ENCODE measurements at regions not wholly inside any gene's neighbourhood (a gene's known extent, or its start where the extent isn't known, plus 50 kb on each side); places are given as distances from the start of the nearest gene placed in this dataset.

- DNase-seq (no peak), ATAC-seq (no peak)
- Mint-ChIP-seq H3K27me3 (peaks cover 4% of the 10 kb centered on the region), H3K4me1 (peaks cover 19% of the 10 kb centered on the region), H3K36me3 (ENCODE audit: low read depth) (no peaks in the 10 kb centered on the region), H3K27ac (no peak overlapping the region), H3K9me3 (ENCODE audit: low read depth) (no peaks in the 10 kb centered on the region), H3K4me3 (no peak overlapping the region)
- ChIA-PET POLR2A (no interaction called here), CTCF (interaction anchor here (1.1 to 8.8 kb wide), 5 partner anchors 10 to 214 kb away, joined by 3 to 345 read pairs (median 3); no protein-coding TSS in a partner anchor)
- intact Hi-C loops (cut with DNase I, micrococcal nuclease) = loop anchor here in 1 of 2 experiments (5.0 kb wide), 1 partner anchor 237 kb away; no protein-coding TSS in a partner anchor
Observed at GRCh38 chr4:153079857-153080391, 124.3 kb upstream of the TRIM2 start.

- Mint-ChIP-seq H3K9me3 (ENCODE audit: low read depth) (no peaks in the 10 kb centered on the region), H3K27me3 (peaks cover 4% of the 10 kb centered on the region), H3K36me3 (ENCODE audit: low read depth) (no peaks in the 10 kb centered on the region), H3K4me3 (no peak overlapping the region), H3K27ac (no peak overlapping the region), H3K4me1 (peaks cover 29% of the 10 kb centered on the region)
- DNase-seq (no peak), ATAC-seq (no peak)
- intact Hi-C loops (cut with DNase I, micrococcal nuclease) = loop anchor here in 1 of 2 experiments (5.0 kb wide), 1 partner anchor 236 kb away; no protein-coding TSS in a partner anchor
- ChIA-PET CTCF (interaction anchor here (0.6 to 8.8 kb wide), 6 partner anchors 9 to 233 kb away, joined by 3 to 345 read pairs (median 3); no protein-coding TSS in a partner anchor), POLR2A (no interaction called here)
Observed at GRCh38 chr4:153081006-153081580, 123.2 kb upstream of the TRIM2 start.

DNA sequence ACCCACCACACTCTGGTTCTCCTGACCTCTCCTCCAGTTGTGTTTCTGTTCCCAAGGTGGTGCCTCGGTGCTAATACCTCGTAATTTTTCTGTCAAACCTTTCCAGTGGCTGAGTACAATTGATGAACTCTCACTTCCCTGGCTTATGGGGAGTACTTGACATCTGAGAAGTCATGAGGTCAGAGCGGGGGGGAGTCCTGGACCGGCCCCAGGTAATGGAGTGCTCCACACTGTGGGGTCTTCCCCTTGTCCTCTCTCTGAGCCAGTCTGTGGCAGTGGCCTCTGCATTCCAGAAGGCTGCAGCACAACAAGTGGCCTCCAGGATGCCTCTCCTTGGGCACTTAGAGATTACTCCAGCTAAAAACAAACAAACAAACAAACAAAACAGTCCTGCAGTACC, 122.5 kb upstream of the TRIM2 start:
- ChIA-PET POLR2A (no interaction called here), CTCF (interaction anchor here (0.6 to 8.8 kb wide), 6 partner anchors 33 to 562 kb away, joined by 3 to 345 read pairs (median 4); no protein-coding TSS in a partner anchor)
- no peak overlapping the region for H3K27ac Mint-ChIP-seq
- H3K9me3 Mint-ChIP-seq (ENCODE audit: low read depth) = no peaks in the 10 kb centered on the region
- no peak overlapping the region for H3K4me3 Mint-ChIP-seq
- peaks cover 4% of the 10 kb centered on the region for H3K27me3 Mint-ChIP-seq
- H3K4me1 Mint-ChIP-seq = peaks cover 29% of the 10 kb centered on the region
- DNase-seq (no peak), ATAC-seq (no peak)
- intact Hi-C loops (cut with DNase I, micrococcal nuclease) = loop anchor here (2.0 to 5.0 kb wide), 3 partner anchors 236 to 561 kb away; no protein-coding TSS in a partner anchor
- no peaks in the 10 kb centered on the region for H3K36me3 Mint-ChIP-seq (ENCODE audit: low read depth)

DNA sequence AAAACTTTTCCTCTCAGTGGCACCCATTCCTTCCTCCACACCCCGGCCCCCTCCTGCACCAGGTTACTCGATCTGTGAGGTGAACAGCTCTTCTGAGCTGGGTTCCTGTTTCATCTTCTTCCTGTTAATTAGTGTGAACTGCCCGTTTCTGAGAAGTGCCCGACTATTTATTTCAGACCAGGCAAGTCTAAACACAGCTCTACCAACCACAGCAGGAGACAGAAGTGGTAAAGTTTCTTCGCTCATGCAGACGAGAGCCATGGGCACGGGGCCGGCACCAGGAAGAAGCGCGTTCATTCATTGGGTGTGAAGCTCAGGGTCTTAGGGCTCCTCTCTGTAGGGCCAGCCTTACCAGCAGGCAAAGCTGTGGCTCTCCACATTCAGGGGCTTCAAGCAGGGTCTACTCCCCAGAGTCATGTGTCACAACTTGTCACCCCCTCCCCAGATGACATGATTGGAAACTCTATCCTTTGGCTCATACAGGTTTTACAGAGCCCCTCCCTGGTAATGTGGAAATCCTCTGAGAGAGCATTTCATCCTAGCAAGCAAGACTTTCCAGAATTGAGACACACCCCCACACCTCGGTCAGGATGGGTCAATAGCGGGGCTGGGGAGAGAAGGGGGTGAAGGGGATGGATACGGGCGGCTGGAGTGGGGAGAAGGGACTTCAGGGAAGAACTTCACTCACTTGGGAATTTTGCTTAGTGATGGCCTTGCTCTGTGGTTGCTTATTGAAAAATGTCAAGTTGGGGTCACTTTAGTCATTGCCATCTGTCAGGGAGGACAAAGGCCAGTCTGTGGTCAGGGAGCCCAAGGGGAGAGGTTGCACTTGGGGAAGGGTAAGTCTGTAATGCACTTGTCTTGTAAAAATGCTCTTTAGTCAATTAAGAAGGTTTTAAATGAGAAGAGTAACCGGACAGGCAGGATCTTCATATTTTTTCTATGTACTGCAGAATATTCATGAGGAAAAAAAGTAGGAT, 121.6 kb upstream of the TRIM2 start:
- peaks cover 29% of the 10 kb centered on the region for H3K4me1 Mint-ChIP-seq
- ATAC-seq = no peak

GRCh38 chr4:153083447-153083947, 120.7 kb upstream of the TRIM2 start:
- ChIA-PET CTCF (interaction anchor here (0.6 to 8.8 kb wide), 43 partner anchors 9 to 701 kb away, joined by 3 to 345 read pairs (median 4); no protein-coding TSS in a partner anchor), POLR2A (interaction anchor here (0.6 to 1.0 kb wide), 2 partner anchors 44 to 201 kb away, joined by 4 read pairs; no protein-coding TSS in a partner anchor)
- intact Hi-C loops (cut with DNase I, micrococcal nuclease) = loop anchor here (1.0 to 5.0 kb wide), 5 partner anchors 45 to 559 kb away; no protein-coding TSS in a partner anchor
- Mint-ChIP-seq H3K36me3 (ENCODE audit: low read depth) (no peaks in the 10 kb centered on the region), H3K27ac (no peak overlapping the region), H3K4me1 (peaks cover 29% of the 10 kb centered on the region), H3K9me3 (ENCODE audit: low read depth) (no peaks in the 10 kb centered on the region), H3K27me3 (peaks cover 4% of the 10 kb centered on the region), H3K4me3 (no peak overlapping the region)
- ATAC-seq (peak; percentile 52), DNase-seq (peak; percentile 64)

More for the DNA sequence above, 121.6 kb upstream of the TRIM2 start:
- no peak for DNase-seq
- Mint-ChIP-seq H3K27me3 (peaks cover 4% of the 10 kb centered on the region), H3K27ac (no peak overlapping the region), H3K4me3 (no peak overlapping the region), H3K9me3 (ENCODE audit: low read depth) (no peaks in the 10 kb centered on the region), H3K36me3 (ENCODE audit: low read depth) (no peaks in the 10 kb centered on the region)
- CTCF ChIA-PET = interaction anchor here (0.7 to 8.8 kb wide), 43 partner anchors 8 to 577 kb away, joined by 3 to 345 read pairs (median 3); no protein-coding TSS in a partner anchor
- POLR2A ChIA-PET = interaction anchor here (0.6 to 1.0 kb wide), 2 partner anchors 45 to 202 kb away, joined by 4 read pairs; no protein-coding TSS in a partner anchor
- intact Hi-C loops (cut with DNase I, micrococcal nuclease) = loop anchor here (1.0 to 5.0 kb wide), 5 partner anchors 46 to 560 kb away; no protein-coding TSS in a partner anchor

DNA sequence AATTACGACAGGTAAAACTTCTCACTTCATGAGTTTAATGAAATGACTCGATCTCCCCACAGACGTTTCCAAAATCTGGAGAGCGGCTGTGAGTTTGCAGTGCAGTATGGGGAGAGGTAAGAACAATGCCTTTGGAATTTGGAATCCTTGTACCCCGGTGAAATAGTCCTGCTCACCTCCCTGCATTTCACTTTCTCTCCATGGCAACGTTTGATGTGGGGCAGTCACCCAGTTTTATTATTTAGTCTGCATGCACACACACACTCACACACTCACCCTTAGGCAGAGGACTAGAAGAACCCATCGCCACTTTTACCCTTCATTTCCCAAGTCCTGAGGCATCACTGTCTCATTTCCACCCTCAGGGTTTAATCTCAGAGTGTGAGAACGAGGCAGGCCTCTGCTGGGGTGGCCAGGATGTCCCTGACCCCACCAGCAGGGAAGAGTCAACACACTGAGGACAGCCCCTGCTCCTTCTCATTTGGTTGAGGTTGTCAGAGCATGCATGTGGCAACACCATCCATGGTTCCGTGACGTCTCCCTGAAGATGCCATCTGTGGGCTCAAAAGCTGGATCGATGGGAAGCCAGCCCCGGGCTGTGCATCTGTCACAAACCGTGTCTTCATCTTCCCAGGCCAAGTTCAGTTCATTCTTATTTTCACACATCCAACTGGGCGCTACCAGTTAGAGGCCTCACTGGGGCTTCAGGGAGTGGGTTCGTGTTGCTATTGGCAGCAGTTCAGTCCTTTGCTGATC, 119.8 kb upstream of the TRIM2 start:
- H3K27me3 Mint-ChIP-seq = peaks cover 4% of the 10 kb centered on the region
- DNase-seq = no peak
- H3K4me1 Mint-ChIP-seq = peaks cover 33% of the 10 kb centered on the region
- ATAC-seq = no peak
- CTCF ChIA-PET = interaction anchor here (0.5 to 8.8 kb wide), 28 partner anchors 11 to 1540 kb away, joined by 3 to 345 read pairs (median 4); no protein-coding TSS in a partner anchor
- H3K4me3 Mint-ChIP-seq = no peak overlapping the region
- no peak overlapping the region for H3K27ac Mint-ChIP-seq
- intact Hi-C loops (cut with DNase I, micrococcal nuclease) = loop anchor here in 1 of 2 experiments (5.0 kb wide), 1 partner anchor 233 kb away; no protein-coding TSS in a partner anchor
- POLR2A ChIA-PET = interaction anchor here (1.6 kb wide), 1 partner anchor 32 kb away, joined by 4 read pairs; no protein-coding TSS in a partner anchor
- no peaks in the 10 kb centered on the region for H3K36me3 Mint-ChIP-seq (ENCODE audit: low read depth)
- no peaks in the 10 kb centered on the region for H3K9me3 Mint-ChIP-seq (ENCODE audit: low read depth)

DNA sequence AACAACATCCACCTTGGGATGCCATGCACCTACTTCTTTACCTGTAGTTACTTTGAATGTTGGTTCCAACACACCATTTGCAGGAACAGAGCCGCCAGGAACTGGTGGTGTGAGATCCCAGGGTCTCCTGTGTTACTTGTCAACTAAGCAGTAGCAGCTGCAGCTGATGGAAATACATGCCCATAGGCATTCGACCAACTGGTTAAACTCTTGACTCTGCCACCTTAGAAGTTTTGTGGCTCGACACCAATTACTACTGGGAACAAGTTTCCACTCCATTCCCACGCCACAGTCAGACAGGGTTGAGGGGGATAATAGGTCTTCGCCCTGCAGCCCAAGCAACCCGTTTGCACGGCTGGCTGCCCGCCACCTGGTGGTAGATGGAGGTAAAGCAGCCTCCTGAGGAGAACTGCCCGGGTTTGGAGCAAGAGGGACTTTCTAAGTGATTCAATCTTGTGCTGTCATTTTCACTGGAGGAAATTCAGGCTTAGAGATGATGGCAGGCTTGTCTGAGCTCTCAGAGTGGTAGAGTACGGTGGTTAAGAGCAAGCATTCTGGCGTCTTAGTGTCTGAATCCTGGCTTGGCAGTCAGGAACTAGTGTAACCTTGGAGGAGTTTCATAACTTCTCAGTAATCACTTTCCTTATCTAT, 119.1 kb upstream of the TRIM2 start:
- peak; percentile 96 for ATAC-seq
- ChIA-PET POLR2A (interaction anchor here (0.6 to 1.6 kb wide), 3 partner anchors 31 to 43 kb away, joined by 3 to 5 read pairs (median 4); no protein-coding TSS in a partner anchor), CTCF (interaction anchor here (0.5 to 8.8 kb wide), 28 partner anchors 8 to 1540 kb away, joined by 3 to 345 read pairs (median 4); no protein-coding TSS in a partner anchor)
- Mint-ChIP-seq H3K9me3 (ENCODE audit: low read depth) (no peaks in the 10 kb centered on the region), H3K36me3 (ENCODE audit: low read depth) (no peaks in the 10 kb centered on the region), H3K27ac (peak overlapping the region; percentile 37), H3K4me3 (no peak overlapping the region), H3K4me1 (peaks cover 33% of the 10 kb centered on the region), H3K27me3 (peaks cover 4% of the 10 kb centered on the region)
- peak; percentile 93 for DNase-seq
- intact Hi-C loops (cut with DNase I, micrococcal nuclease) = loop anchor here (1.0 to 5.0 kb wide), 2 partner anchors 232 to 239 kb away; no protein-coding TSS in a partner anchor

DNA sequence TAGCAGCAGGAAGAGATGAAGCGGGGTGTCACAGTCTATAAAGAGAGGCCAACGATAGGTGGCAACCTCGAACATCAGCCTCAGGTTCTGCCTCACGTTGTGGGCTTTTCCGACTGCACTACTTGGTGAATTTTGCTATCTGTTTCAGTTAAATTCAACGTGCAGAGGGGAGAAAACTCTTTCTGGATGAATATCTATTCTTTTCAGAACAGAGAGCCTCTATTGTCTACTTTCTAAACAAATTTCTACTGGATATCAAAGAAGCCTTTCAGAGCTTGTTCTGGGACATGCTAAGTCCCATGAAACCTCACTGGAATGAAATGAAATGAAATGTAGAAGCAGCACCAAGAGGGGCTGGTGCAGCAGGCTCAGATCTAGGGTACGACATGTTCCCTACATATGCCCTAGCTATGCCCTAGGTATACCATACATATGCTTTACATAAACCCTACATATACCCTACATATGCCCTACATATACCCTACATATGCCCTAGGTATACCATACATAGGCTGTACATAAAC, 116.5 kb upstream of the TRIM2 start:
- Mint-ChIP-seq H3K27ac (no peak overlapping the region), H3K36me3 (ENCODE audit: low read depth) (no peaks in the 10 kb centered on the region), H3K27me3 (peaks cover 2% of the 10 kb centered on the region), H3K9me3 (ENCODE audit: low read depth) (no peaks in the 10 kb centered on the region), H3K4me3 (no peak overlapping the region), H3K4me1 (peaks cover 27% of the 10 kb centered on the region)
- POLR2A ChIA-PET = no interaction called here
- CTCF ChIA-PET = interaction anchor here (2.7 kb wide), 2 partner anchors 13 to 40 kb away, joined by 9 to 43 read pairs; no protein-coding TSS in a partner anchor
- no peak for DNase-seq
- ATAC-seq = no peak
- intact Hi-C loops (cut with DNase I, micrococcal nuclease) = no loop called here

GRCh38 chr4:153089742-153090141, 114.5 kb upstream of the TRIM2 start:
- no peak for ATAC-seq
- H3K36me3 Mint-ChIP-seq (ENCODE audit: low read depth) = no peaks in the 10 kb centered on the region
- no peak overlapping the region for H3K27ac Mint-ChIP-seq
- H3K27me3 Mint-ChIP-seq = no peaks in the 10 kb centered on the region
- ChIA-PET POLR2A (no interaction called here), CTCF (interaction anchor here (0.7 to 2.7 kb wide), 11 partner anchors 15 to 672 kb away, joined by 3 to 43 read pairs (median 4); no protein-coding TSS in a partner anchor)
- peaks cover 18% of the 10 kb centered on the region for H3K4me1 Mint-ChIP-seq
- no peaks in the 10 kb centered on the region for H3K9me3 Mint-ChIP-seq (ENCODE audit: low read depth)
- DNase-seq = no peak
- intact Hi-C loops (cut with DNase I, micrococcal nuclease) = no loop called here
- no peak overlapping the region for H3K4me3 Mint-ChIP-seq
